Lung (tissue), 11 donors: ENCODE measurements at regions not wholly inside any gene's neighbourhood (a gene's known extent, or its start where the extent isn't known, plus 50 kb on each side); places are given as distances from the start of the nearest gene placed in this dataset.

Source experiments
- ATAC-seq: fragments of 200-7000 bp; cut with Tn5 transposase; one replicate; pipeline ENCODE4 v1.9.1; 2020; ENCODE audit warnings: moderate number of reproducible peaks; ENCODE audit not compliant: insufficient read depth, low FRiP score
- DNase-seq, 3 donors: peaks; one replicate each; pipeline ENCODE4 v3.0.0-alpha.2; 2013 to 2017
- H3K27ac ChIP-seq, 2 donors: one replicate each; pipeline ENCODE4 v1.5.1; 2013; ENCODE audit warnings: mild to moderate bottlenecking in 2 of 2, moderate library complexity in 2 of 2, control low read depth in 1 of 2, inconsistent platforms in 1 of 2, low read depth in 1 of 2, low read length in 1 of 2
- H3K27me3 ChIP-seq, 3 donors: one replicate each; pipeline ENCODE4 v1.5.1; 2013; ENCODE audit warnings: low read length in 2 of 3; ENCODE audit not compliant: control insufficient read depth in 3 of 3, insufficient read depth in 3 of 3
- H3K36me3 ChIP-seq, 4 donors: one replicate each; pipeline ENCODE4 v1.5.1; 2013; ENCODE audit warnings: low read length in 4 of 4, mild to moderate bottlenecking in 1 of 4, moderate library complexity in 1 of 4; ENCODE audit not compliant: control insufficient read depth in 4 of 4, insufficient read depth in 4 of 4
- H3K4me1 ChIP-seq, 5 donors: one replicate each; pipeline ENCODE4 v1.5.1; 2013; ENCODE audit warnings: low read length in 5 of 5, mild to moderate bottlenecking in 2 of 5, moderate library complexity in 1 of 5; ENCODE audit not compliant: control insufficient read depth in 5 of 5, insufficient read depth in 5 of 5
- H3K4me3 ChIP-seq: one replicate; pipeline ENCODE4 v1.5.1; 2013; ENCODE audit warnings: mild to moderate bottlenecking, control low read depth, moderate library complexity
- H3K9ac ChIP-seq, 2 donors: one replicate each; pipeline ENCODE4 v1.5.1; 2013; ENCODE audit warnings: low read length in 2 of 2, control low read depth in 1 of 2; ENCODE audit not compliant: insufficient read depth in 1 of 2
- H3K9me3 ChIP-seq, 4 donors: one replicate each; pipeline ENCODE4 v1.5.1; 2013; ENCODE audit warnings: low read length in 3 of 4, mild to moderate bottlenecking in 1 of 4, moderate library complexity in 1 of 4; ENCODE audit not compliant: control insufficient read depth in 4 of 4, insufficient read depth in 3 of 4
- CTCF ChIP-seq: IDR thresholded peaks from 2 replicates; pipeline ENCODE4 v1.5.1; 2012; ENCODE audit warnings: mild to moderate bottlenecking; ENCODE audit errors: control extremely low read depth, extremely low read depth
- WGBS, 2 donors: extraction: QIAGEN DNeasy Blood & Tissue Kit; methylation state at CpG; one replicate each; pipeline ENCODE4 v1.1.7; 2013; 5-methylcytosine and 5-hydroxymethylcytosine counted together
- donor health status: control.
- donor health status: control.
- donor health status: Bipolar disorder and iron deficiency.
- donor health status: healthy.
- donor health status: DM: yes; HTN: yes; CAD: no.

DNA sequence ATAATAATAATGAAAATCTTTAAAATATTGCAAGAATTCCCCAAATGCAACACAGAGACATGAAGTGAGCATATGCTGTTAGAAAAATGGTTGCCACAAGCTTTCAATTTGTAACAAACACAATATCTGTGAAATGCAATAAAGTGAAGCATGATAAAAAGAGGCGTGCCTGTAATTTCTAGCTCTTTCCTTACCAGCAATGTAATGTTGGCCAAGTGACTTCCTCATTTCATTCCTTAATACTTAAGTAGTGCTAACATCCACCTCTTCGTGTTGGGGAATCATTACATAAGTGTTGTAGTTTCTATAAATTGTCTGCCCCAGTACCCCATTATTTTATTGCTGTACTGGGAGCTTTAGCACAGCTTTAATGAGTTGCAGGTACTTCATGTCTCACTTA lies 1192.0 kb upstream of the CDH8 start:
- Histone ChIP-seq H3K27ac (no peak overlapping the region), H3K9me3 (no peaks in the 10 kb centered on the region), H3K4me3 (no peak overlapping the region), H3K36me3 (no peaks in the 10 kb centered on the region), H3K9ac (no peak overlapping the region), H3K4me1 (no peaks in the 10 kb centered on the region), H3K27me3 (no peaks in the 10 kb centered on the region)
- no peak for DNase-seq
- ATAC-seq, result no peak
- no peak for TF ChIP-seq CTCF
- 63 to 70% methylated on average over 2 of the region's 2 CpGs for WGBS, 2 donors

DNA sequence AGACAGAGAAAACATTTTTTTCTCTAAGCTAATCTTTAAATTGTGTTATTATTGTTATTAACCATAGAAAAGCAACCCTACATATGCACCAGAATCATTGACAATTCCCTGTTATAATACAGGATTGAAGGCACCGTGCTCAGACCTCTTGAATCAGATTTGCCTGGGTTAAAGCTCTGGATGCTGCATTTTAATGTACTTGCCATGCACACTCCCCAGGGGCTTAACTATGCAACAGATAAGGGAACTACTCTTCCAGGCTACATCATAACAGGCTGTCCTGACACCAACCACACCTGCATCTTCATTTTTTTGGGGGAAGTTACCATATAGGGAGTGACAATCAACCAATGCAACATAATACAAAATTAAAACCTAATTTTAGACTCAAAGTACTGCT lies 1187.6 kb upstream of the CDH8 start:
- no peak for TF ChIP-seq CTCF
- no peaks in the 10 kb centered on the region for H3K36me3 ChIP-seq
- H3K4me3 ChIP-seq, result no peak overlapping the region
- 78 to 84% methylated on average over 1 of the region's 1 CpG for WGBS, 2 donors
- no peaks in the 10 kb centered on the region for H3K4me1 ChIP-seq
- H3K9ac ChIP-seq, result no peak overlapping the region
- H3K27ac ChIP-seq, result no peak overlapping the region
- no peaks in the 10 kb centered on the region for H3K9me3 ChIP-seq
- DNase-seq (no peak), ATAC-seq (no peak)
- H3K27me3 ChIP-seq, result no peaks in the 10 kb centered on the region

GRCh38 chr16:63216696-63217423 lies 1180.6 kb upstream of the CDH8 start:
- H3K9ac ChIP-seq, result no peak overlapping the region

More at GRCh38 chr16:63216696-63217423, 1180.6 kb upstream of the CDH8 start:
- DNase-seq (no peak), ATAC-seq (no peak)
- H3K27me3 ChIP-seq, result no peaks in the 10 kb centered on the region
- no peak overlapping the region for H3K4me3 ChIP-seq
- H3K4me1 ChIP-seq, result no peaks in the 10 kb centered on the region
- 86% methylated on average over 2 of the region's 2 CpGs for WGBS, 2 donors
- no peaks in the 10 kb centered on the region for H3K9me3 ChIP-seq
- H3K27ac ChIP-seq, result no peak overlapping the region
- H3K36me3 ChIP-seq, result no peaks in the 10 kb centered on the region
- TF ChIP-seq CTCF, result no peak
